Activated CD4-positive, alpha-beta memory T cell treated with anti-CD3 and anti-CD28 coated beads for 36 hours (primary cell): ENCODE measurements at regions not wholly inside any gene's neighbourhood (a gene's known extent, or its start where the extent isn't known, plus 50 kb on each side); places are given as distances from the start of the nearest gene placed in this dataset.

Experiments used
- CTCF ChIA-PET: fragments of 350-600 bp; sonication (Branson Sonifier 250); formaldehyde crosslinking; loops from one replicate; lab custom pipeline; 2021; ENCODE audit warnings: antibody characterized with exemption, inconsistent platforms; lab: Charles Lee
- POLR2A ChIA-PET: fragments of 350-600 bp; sonication (Branson Sonifier 250); formaldehyde crosslinking; loops from one replicate; lab custom pipeline; 2021; ENCODE audit warnings: antibody characterized with exemption; lab: Charles Lee
- DNase-seq: peaks from one replicate; pipeline ENCODE4 v3.0.0-alpha.2; 2020
- H3K27ac Mint-ChIP-seq: one replicate; pipeline ENCODE4 v1.8.0; 2021; ENCODE audit warnings: mixed read lengths
- H3K27me3 Mint-ChIP-seq: one replicate; pipeline ENCODE4 v1.8.0; 2021; ENCODE audit warnings: mixed read lengths
- H3K36me3 Mint-ChIP-seq: one replicate; pipeline ENCODE4 v1.8.0; 2021; ENCODE audit warnings: mixed read lengths
- H3K4me1 Mint-ChIP-seq: one replicate; pipeline ENCODE4 v1.8.0; 2021; ENCODE audit warnings: low read depth, mixed read lengths
- H3K4me3 Mint-ChIP-seq: one replicate; pipeline ENCODE4 v1.8.0; 2021; ENCODE audit warnings: mild to moderate bottlenecking, mixed read lengths
- H3K9me3 Mint-ChIP-seq: one replicate; pipeline ENCODE4 v1.8.0; 2021; ENCODE audit warnings: mixed read lengths
- intact Hi-C: fragments of 100-400 bp; cut with micrococcal nuclease; formaldehyde crosslinking; loops from one replicate; pipeline ENCODE4 v1.15.1; 2023

DNA sequence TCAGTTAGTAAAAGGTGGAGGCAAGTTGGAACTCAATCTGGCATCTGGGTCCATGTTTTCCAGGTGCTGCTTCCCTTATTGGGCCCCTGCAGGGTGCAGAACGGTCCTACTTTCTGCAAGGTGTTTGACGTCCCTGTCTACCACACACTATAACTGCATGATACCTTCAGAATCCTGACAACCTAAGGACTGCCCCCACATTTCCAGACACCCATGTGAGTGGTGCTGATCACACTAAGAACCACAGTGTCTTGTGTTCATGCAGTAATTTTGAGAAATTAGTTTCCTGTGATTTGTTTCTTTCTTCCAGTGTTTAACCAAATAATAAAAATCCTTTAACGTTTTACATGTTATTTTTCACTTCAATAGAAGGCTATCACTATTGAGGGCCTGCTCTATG, 121.1 kb upstream of the MDM1 start:
- intact Hi-C loops = no loop called here
- Mint-ChIP-seq H3K4me3 (no peak overlapping the region), H3K36me3 (no peaks in the 10 kb centered on the region), H3K27ac (peak overlapping the region; percentile 31), H3K27me3 (no peaks in the 10 kb centered on the region), H3K9me3 (no peaks in the 10 kb centered on the region), H3K4me1 (peaks cover 78% of the 10 kb centered on the region)
- POLR2A ChIA-PET = interaction anchor here (1.0 to 3.4 kb wide), 2 partner anchors 9 to 79 kb away, joined by 3 to 11 read pairs; no protein-coding TSS in a partner anchor
- no peak for DNase-seq
- CTCF ChIA-PET = interaction anchor here (1.1 to 1.5 kb wide), 3 partner anchors 29 to 89 kb away, joined by 3 to 5 read pairs (median 3); no protein-coding TSS in a partner anchor

GRCh38 chr12:68453876-68454275, 121.7 kb upstream of the MDM1 start:
- POLR2A ChIA-PET = interaction anchor here (1.0 kb wide), 1 partner anchor 9 kb away, joined by 3 read pairs; no protein-coding TSS in a partner anchor
- no peak for DNase-seq
- CTCF ChIA-PET = interaction anchor here (0.9 to 1.5 kb wide), 2 partner anchors 79 to 164 kb away, joined by 3 to 5 read pairs; no protein-coding TSS in a partner anchor

GRCh38 chr12:68454892-68455291, 122.7 kb upstream of the MDM1 start:
- no peak for DNase-seq
- Mint-ChIP-seq H3K4me1 (peaks cover 71% of the 10 kb centered on the region), H3K27me3 (no peaks in the 10 kb centered on the region), H3K27ac (no peak overlapping the region), H3K4me3 (no peak overlapping the region), H3K36me3 (no peaks in the 10 kb centered on the region), H3K9me3 (no peaks in the 10 kb centered on the region)
- POLR2A ChIA-PET = interaction anchor here (0.5 kb wide), 1 partner anchor 121 kb away, joined by 4 read pairs; no protein-coding TSS in a partner anchor
- CTCF ChIA-PET = interaction anchor here (0.6 to 1.4 kb wide), 3 partner anchors 159 to 388 kb away, joined by 3 to 4 read pairs (median 3); no protein-coding TSS in a partner anchor
- intact Hi-C loops = no loop called here

More at GRCh38 chr12:68453876-68454275, 121.7 kb upstream of the MDM1 start:
- Mint-ChIP-seq H3K36me3 (no peaks in the 10 kb centered on the region), H3K4me1 (peaks cover 79% of the 10 kb centered on the region), H3K27ac (no peak overlapping the region), H3K4me3 (no peak overlapping the region), H3K9me3 (no peaks in the 10 kb centered on the region), H3K27me3 (no peaks in the 10 kb centered on the region)
- intact Hi-C loops = no loop called here

- H3K9me3 Mint-ChIP-seq = no peaks in the 10 kb centered on the region
- H3K27ac Mint-ChIP-seq = peak overlapping the region; percentile 16
- H3K4me3 Mint-ChIP-seq = no peak overlapping the region
- no peaks in the 10 kb centered on the region for H3K36me3 Mint-ChIP-seq
- intact Hi-C loops = no loop called here
- H3K27me3 Mint-ChIP-seq = no peaks in the 10 kb centered on the region
- DNase-seq = peak; percentile 37
- ChIA-PET CTCF (interaction anchor here (0.9 to 1.4 kb wide), 2 partner anchors 25 to 158 kb away, joined by 3 to 4 read pairs; no protein-coding TSS in a partner anchor), POLR2A (interaction anchor here (0.9 to 1.0 kb wide), 2 partner anchors 9 to 157 kb away, joined by 3 read pairs; no protein-coding TSS in a partner anchor)
- H3K4me1 Mint-ChIP-seq = peaks cover 64% of the 10 kb centered on the region
Measured at GRCh38 chr12:68455691-68456345, 123.7 kb upstream of the MDM1 start.

GRCh38 chr12:68458866-68459265, 126.7 kb upstream of the MDM1 start:
- no peak overlapping the region for H3K4me3 Mint-ChIP-seq
- H3K27ac Mint-ChIP-seq = no peak overlapping the region
- peaks cover 43% of the 10 kb centered on the region for H3K4me1 Mint-ChIP-seq
- ChIA-PET CTCF (no interaction called here), POLR2A (no interaction called here)
- no peaks in the 10 kb centered on the region for H3K36me3 Mint-ChIP-seq
- no peaks in the 10 kb centered on the region for H3K27me3 Mint-ChIP-seq
- no peak for DNase-seq
- intact Hi-C loops = no loop called here
- no peaks in the 10 kb centered on the region for H3K9me3 Mint-ChIP-seq

GRCh38 chr12:68460236-68460635, 128.1 kb upstream of the MDM1 start:
- Mint-ChIP-seq H3K4me1 (peaks cover 29% of the 10 kb centered on the region), H3K27me3 (no peaks in the 10 kb centered on the region), H3K9me3 (no peaks in the 10 kb centered on the region), H3K36me3 (no peaks in the 10 kb centered on the region), H3K4me3 (no peak overlapping the region), H3K27ac (no peak overlapping the region)
- ChIA-PET CTCF (no interaction called here), POLR2A (no interaction called here)
- no peak for DNase-seq
- intact Hi-C loops = no loop called here

- ChIA-PET POLR2A (no interaction called here), CTCF (interaction anchor here (1.2 kb wide), 1 partner anchor 103 kb away, joined by 3 read pairs; no protein-coding TSS in a partner anchor)
- no peaks in the 10 kb centered on the region for H3K9me3 Mint-ChIP-seq
- H3K4me1 Mint-ChIP-seq = peaks cover 15% of the 10 kb centered on the region
- no peaks in the 10 kb centered on the region for H3K36me3 Mint-ChIP-seq
- intact Hi-C loops = no loop called here
- no peak for DNase-seq
- H3K27ac Mint-ChIP-seq = no peak overlapping the region
- H3K4me3 Mint-ChIP-seq = no peak overlapping the region
- no peaks in the 10 kb centered on the region for H3K27me3 Mint-ChIP-seq
Measured at GRCh38 chr12:68461645-68462044, 129.5 kb upstream of the MDM1 start.

- Mint-ChIP-seq H3K4me1 (peaks cover 14% of the 10 kb centered on the region), H3K27ac (peak overlapping the region; percentile 59)
- POLR2A ChIA-PET = interaction anchor here (1.3 kb wide), 1 partner anchor 9 kb away, joined by 3 read pairs; no protein-coding TSS in a partner anchor
Measured at GRCh38 chr12:68462803-68463202, 130.6 kb upstream of the MDM1 start.

DNA sequence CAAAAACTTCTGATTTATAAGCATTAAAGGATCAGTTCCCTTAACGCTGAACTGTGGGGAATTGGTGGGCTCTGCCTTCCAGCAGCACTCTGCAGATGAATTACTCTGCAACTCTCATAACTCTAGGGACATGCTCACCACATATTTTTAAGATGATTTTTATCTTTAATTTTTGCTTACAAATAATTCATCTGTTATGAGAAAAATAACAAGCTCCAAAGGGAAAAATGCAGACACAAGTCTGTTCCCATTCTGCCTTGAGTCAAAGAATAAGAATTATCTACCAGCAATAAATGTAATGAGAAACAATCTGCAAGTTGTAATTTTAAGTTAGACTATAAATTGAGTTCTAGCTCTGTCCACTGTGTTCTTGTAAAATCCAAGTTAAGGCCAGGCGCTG, 133.1 kb upstream of the MDM1 start:
- Mint-ChIP-seq H3K9me3 (no peaks in the 10 kb centered on the region), H3K27ac (no peak overlapping the region)
- POLR2A ChIA-PET = interaction anchor here (0.9 kb wide), 1 partner anchor 10 kb away, joined by 3 read pairs; no protein-coding TSS in a partner anchor

More at GRCh38 chr12:68462803-68463202, 130.6 kb upstream of the MDM1 start:
- Mint-ChIP-seq H3K27me3 (no peaks in the 10 kb centered on the region), H3K9me3 (no peaks in the 10 kb centered on the region), H3K4me3 (peak overlapping the region; percentile 72), H3K36me3 (no peaks in the 10 kb centered on the region)
- intact Hi-C loops = no loop called here
- CTCF ChIA-PET = interaction anchor here (1.2 kb wide), 1 partner anchor 104 kb away, joined by 3 read pairs; no protein-coding TSS in a partner anchor
- no peak for DNase-seq

GRCh38 chr12:68467514-68467913, 135.4 kb upstream of the MDM1 start:
- Mint-ChIP-seq H3K9me3 (no peaks in the 10 kb centered on the region), H3K27me3 (no peaks in the 10 kb centered on the region), H3K36me3 (no peaks in the 10 kb centered on the region), H3K4me3 (no peak overlapping the region), H3K27ac (no peak overlapping the region), H3K4me1 (peaks cover 11% of the 10 kb centered on the region)
- intact Hi-C loops = no loop called here
- CTCF ChIA-PET = no interaction called here
- POLR2A ChIA-PET = no interaction called here
- no peak for DNase-seq

More for the DNA sequence above, 133.1 kb upstream of the MDM1 start:
- Mint-ChIP-seq H3K4me3 (no peak overlapping the region), H3K36me3 (no peaks in the 10 kb centered on the region), H3K4me1 (peaks cover 9% of the 10 kb centered on the region), H3K27me3 (no peaks in the 10 kb centered on the region)
- intact Hi-C loops = no loop called here
- CTCF ChIA-PET = interaction anchor here (0.7 kb wide), 1 partner anchor 242 kb away, joined by 3 read pairs; no protein-coding TSS in a partner anchor
- no peak for DNase-seq

- intact Hi-C loops = no loop called here
- Mint-ChIP-seq H3K27me3 (no peaks in the 10 kb centered on the region), H3K9me3 (no peaks in the 10 kb centered on the region), H3K27ac (no peak overlapping the region), H3K4me1 (peaks cover 6% of the 10 kb centered on the region), H3K4me3 (no peak overlapping the region), H3K36me3 (no peaks in the 10 kb centered on the region)
- CTCF ChIA-PET = no interaction called here
- POLR2A ChIA-PET = no interaction called here
- no peak for DNase-seq
Measured at GRCh38 chr12:68468036-68468435, 135.9 kb upstream of the MDM1 start.

- H3K4me3 Mint-ChIP-seq = no peak overlapping the region
- H3K4me1 Mint-ChIP-seq = peaks cover 4% of the 10 kb centered on the region
- intact Hi-C loops = no loop called here
- DNase-seq = no peak
- H3K36me3 Mint-ChIP-seq = no peaks in the 10 kb centered on the region
- H3K27ac Mint-ChIP-seq = no peak overlapping the region
- no peaks in the 10 kb centered on the region for H3K9me3 Mint-ChIP-seq
- H3K27me3 Mint-ChIP-seq = no peaks in the 10 kb centered on the region
- POLR2A ChIA-PET = no interaction called here
- CTCF ChIA-PET = interaction anchor here (0.7 kb wide), 1 partner anchor 131 kb away, joined by 3 read pairs; no protein-coding TSS in a partner anchor
Measured at GRCh38 chr12:68469113-68469512, 137.0 kb upstream of the MDM1 start.
